K562 (cell line): ENCODE measurements at regions not wholly inside any gene's neighbourhood (a gene's known extent, or its start where the extent isn't known, plus 50 kb on each side); places are given as distances from the start of the nearest gene placed in this dataset.

ENCODE experiments used
- ARID3A ChIP-seq: IDR thresholded peaks from 2 replicates; pipeline ENCODE4 v1.6.1; 2012; ENCODE audit warnings: low read depth, low read length, improper control_type of control experiment, borderline replicate concordance
- CTCF ChIP-seq, 3 experiments: IDR thresholded peaks in 2 of 3; conservative IDR thresholded peaks in 1 of 3; 2 replicates each; pipeline ENCODE4 v1.5.1; 2011 to 2012; ENCODE audit warnings: low read length in 3 of 3, mild to moderate bottlenecking in 3 of 3, control low read depth in 2 of 3, improper control_type of control experiment in 1 of 3, inconsistent platforms in 1 of 3, low read depth in 1 of 3, mixed read lengths in 1 of 3, moderate library complexity in 1 of 3; ENCODE audit not compliant: insufficient read depth in 2 of 3
- E2F5 ChIP-seq: sonication (generic); formaldehyde crosslinking; IDR thresholded peaks from 2 replicates; pipeline ENCODE4 v1.8.0; 2022; ENCODE audit warnings: mild to moderate bottlenecking, missing genetic modification reagents
- ESRRA ChIP-seq: fragments of 450-650 bp; IDR thresholded peaks from 2 replicates; pipeline ENCODE4 v1.6.1; 2014; ENCODE audit warnings: low read depth, mild to moderate bottlenecking, moderate library complexity, borderline replicate concordance
- HINFP ChIP-seq: fragments of 450-650 bp; conservative IDR thresholded peaks from 2 replicates; pipeline ENCODE4 v1.6.1; 2016; ENCODE audit warnings: missing genetic modification characterization, low read depth, mild to moderate bottlenecking, control low read depth, missing compliant biosample characterization
- HNRNPH1 ChIP-seq: fragments of 200-400 bp; formaldehyde crosslinking; optimal IDR thresholded peaks from 2 replicates; pipeline ENCODE3; 2017; ENCODE audit warnings: low read depth, mild to moderate bottlenecking, low read length, moderate library complexity
- PPARD ChIP-seq: fragments of 250-450 bp; sonication (Bioruptor Pico); IDR thresholded peaks from 2 replicates; pipeline ENCODE4 v1.8.0; 2022; ENCODE audit warnings: inconsistent platforms, mild to moderate bottlenecking, moderate library complexity
- RAD51 ChIP-seq: fragments of 450-650 bp; IDR thresholded peaks from 2 replicates; pipeline ENCODE4 v1.7.1; 2016; ENCODE audit warnings: low read depth, mild to moderate bottlenecking, borderline replicate concordance
- TRIM25 ChIP-seq: fragments of 450-650 bp; IDR thresholded peaks from 2 replicates; pipeline ENCODE4 v1.7.0; 2016; ENCODE audit warnings: borderline replicate concordance
- ZBTB2 ChIP-seq: fragments of 450-650 bp; IDR thresholded peaks from 2 replicates; pipeline ENCODE4 v1.6.1; 2016; ENCODE audit warnings: antibody characterized with exemption

- no peak for TF ChIP-seq CTCF (IDR thresholded peaks at IDR 0.05 in 2 of 3, conservative IDR thresholded peaks at IDR 0.05 in 1 of 3; ENCODE audit: insufficient read depth in 2 of 3, low read depth in 1 of 3, low read length in 3 of 3)
- no peak for TF ChIP-seq E2F5 (CRISPR knock-in tag)
- no peak for TF ChIP-seq RAD51
- no peak for TF ChIP-seq TRIM25
- no peak for TF ChIP-seq ESRRA
- TF ChIP-seq ZBTB2 = no peak
- TF ChIP-seq HINFP (tag) = no peak
- TF ChIP-seq PPARD (CRISPR knock-in tag) = no peak
- TF ChIP-seq HNRNPH1 = no peak
- TF ChIP-seq ARID3A = no peak
These were observed 113.6 kb downstream of the PHETA1 start for GRCh38 chr12:111255261-111255660.
